RWPE1 (cell line): ENCODE measurements at regions not wholly inside any gene's neighbourhood (a gene's known extent, or its start where the extent isn't known, plus 50 kb on each side); places are given as distances from the start of the nearest gene placed in this dataset.
A peak's percentile ranks its signal among the peaks of the same experiment; 100 is the strongest.

Experiments used
- CTCF ChIA-PET: fragments of 350-600 bp; sonication (Branson Sonifier 250); formaldehyde crosslinking; extraction: SDS; loops from one replicate; lab custom pipeline; 2021; lab: Yijun Ruan, JAX
- POLR2A ChIA-PET: fragments of 400-600 bp; formaldehyde crosslinking; extraction: SDS; loops from one replicate; lab custom pipeline; 2020; ENCODE audit warnings: antibody characterized with exemption; ENCODE audit not compliant: low non-redundant PET; lab: Yijun Ruan, JAX
- DNase-seq: peaks from one replicate; pipeline ENCODE4 v3.0.0; 2012; ENCODE audit warnings: low spot score
- H3K27ac ChIP-seq: fragments of 450-650 bp; 2 replicates; pipeline ENCODE4 v1.5.1; 2017
- CTCF ChIP-seq: fragments of 450-650 bp; conservative IDR thresholded peaks from 2 replicates; pipeline ENCODE4 v1.5.1; 2017; ENCODE audit warnings: low read depth, mild to moderate bottlenecking

DNA sequence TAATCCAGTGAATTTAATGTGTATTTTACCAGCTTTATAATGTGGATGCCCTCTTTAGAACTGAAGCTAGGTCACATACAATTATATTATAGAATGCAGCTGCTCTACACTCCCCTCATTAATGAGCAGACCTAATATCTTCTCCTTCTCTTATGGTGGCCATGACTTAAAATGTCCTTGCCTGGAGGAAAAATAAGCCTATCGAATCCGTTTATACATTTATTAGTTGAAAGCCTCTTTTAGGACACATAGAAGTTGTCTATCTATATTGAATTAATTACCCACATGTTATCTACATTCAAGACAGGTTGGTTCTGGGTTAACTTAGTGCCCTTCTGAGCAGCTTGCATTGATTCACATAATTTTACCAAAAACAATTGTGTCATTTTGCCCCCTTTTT, 1716.8 kb downstream of the HACE1 start:
- CTCF ChIA-PET, result interaction anchor here (0.7 kb wide), 1 partner anchor 391 kb away, joined by 4 read pairs; no protein-coding TSS in a partner anchor
- no peak for TF ChIP-seq CTCF
- POLR2A ChIA-PET, result no interaction called here
- no peak overlapping the region for H3K27ac ChIP-seq
- DNase-seq, result no peak

DNA sequence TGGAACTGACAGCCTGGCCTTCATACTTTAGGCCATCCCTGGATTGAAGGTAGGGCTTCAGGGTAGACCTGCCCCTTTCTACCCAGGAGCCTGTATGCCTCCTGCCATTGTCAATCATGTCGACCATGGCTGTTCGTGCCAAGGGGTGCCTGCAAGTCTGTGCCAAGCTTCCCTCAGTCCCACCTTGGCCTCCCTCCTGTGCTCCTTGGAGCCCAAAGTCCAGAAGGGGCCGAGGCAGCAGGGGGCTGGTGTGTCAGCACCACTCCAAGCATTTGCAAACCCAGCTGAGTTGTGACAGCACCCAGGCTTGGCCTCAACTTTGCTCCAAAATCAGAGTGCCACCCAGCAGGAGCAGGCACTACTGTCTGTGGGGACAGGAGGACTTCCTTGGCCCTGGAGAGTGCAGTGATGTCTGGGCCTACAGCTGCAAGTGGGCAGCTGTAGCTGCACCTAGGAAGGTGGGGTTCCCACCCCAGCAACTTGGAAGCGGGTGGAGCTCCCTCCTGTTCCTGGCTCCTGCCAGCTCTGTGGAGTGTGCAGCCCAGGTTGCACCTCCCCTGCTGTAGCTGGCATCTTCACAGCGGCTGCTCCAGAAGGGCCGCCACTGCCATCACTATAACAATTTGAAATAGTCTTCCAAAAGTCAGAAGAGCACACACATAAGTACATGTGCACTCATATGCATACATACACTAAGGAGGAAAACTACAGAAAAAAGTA, 1719.3 kb downstream of the HACE1 start:
- no peak for TF ChIP-seq CTCF
- POLR2A ChIA-PET, result no interaction called here
- no peak for DNase-seq
- no peak overlapping the region for H3K27ac ChIP-seq
- CTCF ChIA-PET, result no interaction called here

GRCh38 chr6:103139377-103139776, 1720.3 kb downstream of the HACE1 start:
- DNase-seq, result no peak
- ChIA-PET CTCF (no interaction called here), POLR2A (no interaction called here)
- no peak overlapping the region for H3K27ac ChIP-seq
- TF ChIP-seq CTCF, result no peak

DNA sequence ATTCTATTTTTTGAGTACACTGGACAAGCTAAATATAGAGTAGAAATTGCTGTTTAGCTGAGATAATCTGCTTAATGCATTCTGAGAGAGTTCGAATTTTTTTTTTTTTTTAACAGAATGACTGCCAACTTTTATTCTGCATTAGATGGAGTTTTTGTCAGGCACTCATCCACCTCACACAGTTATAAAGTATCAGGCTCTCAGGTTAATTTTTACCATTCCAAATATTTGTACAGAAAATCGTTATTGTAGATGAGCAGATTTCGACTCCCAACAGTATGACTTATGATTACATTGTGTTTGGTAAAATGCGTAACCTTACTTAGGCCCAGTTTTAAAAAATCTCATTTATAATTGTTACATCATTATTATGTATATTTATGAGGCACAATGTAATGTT, 1731.0 kb downstream of the GRIK2 start:
- POLR2A ChIA-PET, result no interaction called here
- no peak for DNase-seq
- TF ChIP-seq CTCF, result no peak
- H3K27ac ChIP-seq, result no peak overlapping the region
- CTCF ChIA-PET, result interaction anchor here (0.6 kb wide), 1 partner anchor 222 kb away, joined by 6 read pairs; no protein-coding TSS in a partner anchor

- ChIA-PET POLR2A (no interaction called here), CTCF (interaction anchor here (0.6 kb wide), 1 partner anchor 145 kb away, joined by 8 read pairs; no protein-coding TSS in a partner anchor)
- DNase-seq, result peak; percentile 13
- peak; percentile 47 for TF ChIP-seq CTCF
- H3K27ac ChIP-seq, result no peak overlapping the region
These were observed 1729.5 kb downstream of the GRIK2 start for GRCh38 chr6:103122766-103123601.

DNA sequence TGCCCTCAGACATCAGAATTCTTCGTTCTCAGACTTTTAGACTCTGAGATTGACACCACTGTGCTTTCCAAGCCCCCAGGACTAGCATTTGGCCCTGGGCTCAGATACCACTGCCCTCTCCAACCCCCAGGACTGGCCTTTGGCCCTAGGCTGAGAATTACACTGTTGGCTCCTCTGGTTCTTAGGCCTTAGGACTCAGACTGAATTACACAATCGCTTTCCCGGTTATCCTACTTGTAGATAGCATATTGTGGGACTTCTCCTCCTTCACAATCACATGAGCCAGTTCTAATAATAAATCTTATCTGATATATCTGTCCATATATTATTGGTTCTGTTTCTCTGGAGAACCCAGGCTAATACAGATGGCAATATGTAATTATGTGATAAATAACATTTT, 1725.5 kb downstream of the GRIK2 start:
- POLR2A ChIA-PET, result no interaction called here
- CTCF ChIA-PET, result interaction anchor here (0.6 kb wide), 1 partner anchor 295 kb away, joined by 3 read pairs; no protein-coding TSS in a partner anchor
- no peak for DNase-seq
- TF ChIP-seq CTCF, result no peak
- no peak overlapping the region for H3K27ac ChIP-seq
